ENCODE measurements at regions not wholly inside any gene's neighbourhood (a gene's known extent, or its start where the extent isn't known, plus 50 kb on each side); places are given as distances from the start of the nearest gene placed in this dataset.

- no peak for ATAC-seq
- Mint-ChIP-seq H3K4me1 (ENCODE audit: low read depth) (no peaks in the 10 kb centered on the region), H3K9me3 (peaks cover 8% of the 10 kb centered on the region), H3K36me3 (ENCODE audit: low read depth) (no peaks in the 10 kb centered on the region), H3K4me3 (no peak overlapping the region), H3K27ac (no peak overlapping the region), H3K27me3 (no peaks in the 10 kb centered on the region)
- no peak for DNase-seq
- TF ChIP-seq CTCF (IDR thresholded peaks at IDR 0.05), result no peak
- intact Hi-C loops (cut with micrococcal nuclease), result no loop called here
- ChIA-PET POLR2A (no interaction called here), CTCF (no interaction called here)
Observed at GRCh38 chr6:102415891-102416290, 1022.4 kb downstream of the GRIK2 start.

GRCh38 chr6:102411796-102412195 lies 1018.3 kb downstream of the GRIK2 start:
- Mint-ChIP-seq H3K27ac (no peak overlapping the region), H3K27me3 (no peaks in the 10 kb centered on the region), H3K9me3 (peaks cover 1% of the 10 kb centered on the region), H3K4me3 (no peak overlapping the region), H3K36me3 (ENCODE audit: low read depth) (no peaks in the 10 kb centered on the region), H3K4me1 (ENCODE audit: low read depth) (no peaks in the 10 kb centered on the region)
- intact Hi-C loops (cut with micrococcal nuclease), result no loop called here
- ATAC-seq, result no peak
- CTCF ChIA-PET, result no interaction called here
- TF ChIP-seq CTCF (IDR thresholded peaks at IDR 0.05), result no peak
- POLR2A ChIA-PET, result no interaction called here
- DNase-seq, result no peak

DNA sequence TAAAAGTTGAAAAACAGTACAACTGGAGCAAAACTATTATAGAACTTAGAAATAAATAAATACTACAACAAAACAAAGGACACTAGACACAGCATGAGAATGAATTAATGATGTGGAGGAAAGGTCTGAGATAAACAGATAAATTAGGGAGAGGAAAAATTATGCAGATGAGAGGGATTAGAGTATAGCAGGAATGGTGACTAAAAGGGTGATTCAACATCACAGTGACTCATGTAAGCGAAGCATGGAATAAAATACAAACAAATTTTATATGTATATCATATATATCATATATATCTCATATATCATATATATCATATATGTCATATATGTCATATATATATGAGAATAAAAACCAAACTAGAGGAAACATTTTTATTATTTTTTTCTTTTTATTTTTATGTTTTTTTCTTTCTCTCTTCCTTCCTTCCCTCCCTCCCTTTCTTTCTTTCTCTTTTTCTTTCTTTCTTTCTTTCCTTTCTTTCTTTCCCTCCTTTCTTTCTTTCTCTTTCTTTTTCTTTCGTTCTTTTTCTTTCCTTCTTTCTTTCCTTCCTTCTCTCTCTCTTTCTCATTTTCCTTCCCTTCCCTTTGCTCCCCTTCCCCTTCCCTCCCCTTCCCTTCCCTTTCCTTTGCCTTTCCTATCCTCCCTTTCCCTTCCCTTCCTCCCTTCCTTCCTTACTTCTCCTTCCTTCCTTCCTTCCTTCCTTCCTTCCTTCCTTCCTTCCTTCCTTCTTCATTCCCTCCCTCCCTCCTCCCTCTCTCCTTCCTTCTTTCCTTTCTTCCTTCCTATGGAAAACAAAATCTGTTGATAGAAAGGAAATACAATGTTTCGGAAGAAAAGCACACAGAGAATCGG lies 1014.6 kb downstream of the GRIK2 start:
- ATAC-seq, result no peak
- peaks cover 1% of the 10 kb centered on the region for H3K9me3 Mint-ChIP-seq
- ChIA-PET POLR2A (no interaction called here), CTCF (no interaction called here)
- no peaks in the 10 kb centered on the region for H3K4me1 Mint-ChIP-seq (ENCODE audit: low read depth)
- H3K36me3 Mint-ChIP-seq (ENCODE audit: low read depth), result no peaks in the 10 kb centered on the region
- H3K27me3 Mint-ChIP-seq, result no peaks in the 10 kb centered on the region
- no peak for DNase-seq
- H3K4me3 Mint-ChIP-seq, result no peak overlapping the region
- no peak for TF ChIP-seq CTCF (IDR thresholded peaks at IDR 0.05)
- intact Hi-C loops (cut with micrococcal nuclease), result no loop called here
- H3K27ac Mint-ChIP-seq, result no peak overlapping the region

GRCh38 chr6:102405860-102406259 lies 1012.4 kb downstream of the GRIK2 start:
- no peaks in the 10 kb centered on the region for H3K4me1 Mint-ChIP-seq (ENCODE audit: low read depth)
- DNase-seq (no peak), ATAC-seq (no peak)
- POLR2A ChIA-PET, result no interaction called here
- no peaks in the 10 kb centered on the region for H3K36me3 Mint-ChIP-seq (ENCODE audit: low read depth)
- no peak overlapping the region for H3K27ac Mint-ChIP-seq
- CTCF ChIA-PET, result no interaction called here
- H3K27me3 Mint-ChIP-seq, result no peaks in the 10 kb centered on the region
- no peak for TF ChIP-seq CTCF (IDR thresholded peaks at IDR 0.05)
- peaks cover 1% of the 10 kb centered on the region for H3K9me3 Mint-ChIP-seq
- no peak overlapping the region for H3K4me3 Mint-ChIP-seq
- intact Hi-C loops (cut with micrococcal nuclease), result no loop called here

GRCh38 chr6:102402635-102403329 lies 1009.3 kb downstream of the GRIK2 start:
- intact Hi-C loops (cut with micrococcal nuclease), result no loop called here
- ChIA-PET POLR2A (no interaction called here), CTCF (no interaction called here)
- DNase-seq, result no peak
- H3K36me3 Mint-ChIP-seq (ENCODE audit: low read depth), result no peaks in the 10 kb centered on the region
- no peak overlapping the region for H3K27ac Mint-ChIP-seq
- H3K9me3 Mint-ChIP-seq, result peaks cover 1% of the 10 kb centered on the region
- H3K4me3 Mint-ChIP-seq, result no peak overlapping the region
- H3K27me3 Mint-ChIP-seq, result no peaks in the 10 kb centered on the region
- no peaks in the 10 kb centered on the region for H3K4me1 Mint-ChIP-seq (ENCODE audit: low read depth)
- no peak for TF ChIP-seq CTCF (IDR thresholded peaks at IDR 0.05)
- ATAC-seq, result no peak

Measured in activated CD8-positive, alpha-beta T cell treated with anti-CD3 and anti-CD28 coated beads for 36 hours (primary cell).